HG03354 (cell line): ENCODE measurements at regions not wholly inside any gene's neighbourhood (a gene's known extent, or its start where the extent isn't known, plus 50 kb on each side); places are given as distances from the start of the nearest gene placed in this dataset.
"Not testable (repeated sequence)": the region's sequence is repeated elsewhere in the genome, so short reads cannot be mapped to it uniquely, and the experiment has no call there.

Source experiments
- ATAC-seq: cut with Tn5 transposase; IDR thresholded peaks from one replicate; pipeline ENCODE4 v1.9.1; 2021; ENCODE audit warnings: mild to moderate bottlenecking; ENCODE audit not compliant: unreplicated experiment, poor library complexity, severe bottlenecking

- no peak for ATAC-seq
Observed at GRCh38 chr2:64789466-64790320, 136.0 kb upstream of the SERTAD2 start.

GRCh38 chr2:64792300-64792699 is 138.6 kb upstream of the SERTAD2 start:
- no peak for ATAC-seq

GRCh38 chr2:64792995-64793639 is 139.4 kb upstream of the SERTAD2 start:
- no peak for ATAC-seq

GRCh38 chr2:64793701-64794100 is 140.0 kb upstream of the SERTAD2 start:
- peak; percentile 58 for ATAC-seq

- no peak for ATAC-seq
Observed at GRCh38 chr2:64794426-64794995, 140.8 kb upstream of the SERTAD2 start.

- ATAC-seq, result no peak
Observed at GRCh38 chr2:64795024-64795592, 141.4 kb upstream of the SERTAD2 start.

GRCh38 chr2:64796926-64797325 is 143.2 kb upstream of the SERTAD2 start:
- no peak for ATAC-seq

- ATAC-seq, result no peak
Observed at GRCh38 chr2:64797881-64798575, 144.3 kb upstream of the SERTAD2 start.

GRCh38 chr2:64799592-64800252 is 146.0 kb upstream of the SERTAD2 start:
- no peak for ATAC-seq

- ATAC-seq, result no peak
Observed at GRCh38 chr2:64803776-64804175, 150.1 kb upstream of the SERTAD2 start.

- no peak for ATAC-seq
Observed at GRCh38 chr2:64804651-64805050, 150.9 kb upstream of the SERTAD2 start.

- no peak for ATAC-seq
Observed at GRCh38 chr2:64807417-64807816, 153.7 kb upstream of the SERTAD2 start.

- ATAC-seq, result no peak
Observed at GRCh38 chr2:64808092-64808491, 154.4 kb upstream of the SERTAD2 start.

- no peak for ATAC-seq
Observed at GRCh38 chr2:64808754-64809153, 155.0 kb upstream of the SERTAD2 start.

GRCh38 chr2:64809216-64809615 is 155.5 kb upstream of the SERTAD2 start:
- no peak for ATAC-seq

GRCh38 chr2:64812285-64812684 is 158.6 kb upstream of the SERTAD2 start:
- no peak for ATAC-seq

- ATAC-seq, result no peak
Observed at GRCh38 chr2:64814007-64814406, 160.3 kb upstream of the SERTAD2 start.

GRCh38 chr2:64816526-64816925 is 162.8 kb upstream of the SERTAD2 start:
- ATAC-seq, result not testable (repeated sequence)

GRCh38 chr2:64817453-64817852 is 163.7 kb upstream of the SERTAD2 start:
- ATAC-seq, result no peak
